Liver (tissue), 7 donors: ENCODE measurements at regions not wholly inside any gene's neighbourhood (a gene's known extent, or its start where the extent isn't known, plus 50 kb on each side); places are given as distances from the start of the nearest gene placed in this dataset.

Source experiments
- DNase-seq: peaks from one replicate; pipeline ENCODE4 v3.0.0-alpha.2; 2017; ENCODE audit warnings: low spot score
- H3K27ac ChIP-seq, 2 donors: one replicate each; pipeline ENCODE4 v1.7.0; 2013; ENCODE audit warnings: inconsistent platforms in 2 of 2, low read length in 2 of 2, control low read depth in 1 of 2, low read depth in 1 of 2, mild to moderate bottlenecking in 1 of 2
- H3K27me3 ChIP-seq, 4 donors: one replicate each; pipeline versions ENCODE4 v1.6.1 to v1.7.0; 2013; ENCODE audit warnings: low read length in 3 of 4, inconsistent platforms in 1 of 4, mild to moderate bottlenecking in 1 of 4, moderate library complexity in 1 of 4; ENCODE audit not compliant: control insufficient read depth in 4 of 4, insufficient read depth in 4 of 4
- H3K36me3 ChIP-seq, 4 donors: one replicate each; pipeline versions ENCODE4 v1.6.1 to v1.7.0; 2013; ENCODE audit warnings: low read length in 3 of 4, mild to moderate bottlenecking in 3 of 4, low read depth in 1 of 4, moderate library complexity in 1 of 4; ENCODE audit not compliant: control insufficient read depth in 4 of 4, insufficient read depth in 3 of 4
- H3K4me1 ChIP-seq, 4 donors: one replicate each; pipeline versions ENCODE4 v1.6.1 to v1.7.0; 2013; ENCODE audit warnings: low read length in 3 of 4, mild to moderate bottlenecking in 3 of 4, moderate library complexity in 1 of 4; ENCODE audit not compliant: control insufficient read depth in 4 of 4, insufficient read depth in 4 of 4
- H3K4me3 ChIP-seq, 3 donors: one replicate each; pipeline versions ENCODE4 v1.6.1 to v1.7.0; 2013; ENCODE audit warnings: low read length in 3 of 3, control low read depth in 1 of 3, low read depth in 1 of 3, mild to moderate bottlenecking in 1 of 3
- H3K9ac ChIP-seq, 2 donors: one replicate each; pipeline ENCODE4 v1.7.0; 2013; ENCODE audit warnings: low read length in 2 of 2, mild to moderate bottlenecking in 2 of 2, moderate library complexity in 2 of 2, control low read depth in 1 of 2, low read depth in 1 of 2
- H3K9me3 ChIP-seq, 4 donors: one replicate each; pipeline versions ENCODE4 v1.6.1 to v1.7.0; 2013; ENCODE audit warnings: low read length in 3 of 4; ENCODE audit not compliant: control insufficient read depth in 4 of 4
- ATF3 ChIP-seq: IDR thresholded peaks from 2 replicates; pipeline ENCODE4 v1.6.1; 2016; ENCODE audit warnings: antibody characterized with exemption
- CTCF ChIP-seq: fragments of 150-350 bp; IDR thresholded peaks from 2 replicates; pipeline ENCODE4 v1.5.1; 2017; ENCODE audit warnings: improper control_type of control experiment, low read depth, low read length; ENCODE audit not compliant: missing input control
- EGR1 ChIP-seq, 2 donors: IDR thresholded peaks; 2 replicates each; pipeline ENCODE4 v1.6.1; 2016 to 2018; ENCODE audit warnings: antibody characterized with exemption in 2 of 2, low read depth in 2 of 2
- FOXA1 ChIP-seq: IDR thresholded peaks from 2 replicates; pipeline ENCODE4 v1.6.1; 2016; ENCODE audit warnings: antibody characterized with exemption
- FOXA2 ChIP-seq: IDR thresholded peaks from 2 replicates; pipeline ENCODE4 v1.6.1; 2016; ENCODE audit warnings: antibody characterized with exemption
- GABPA ChIP-seq, 2 donors: IDR thresholded peaks in 1 of 2; conservative IDR thresholded peaks in 1 of 2; 2 replicates each; pipeline ENCODE4 v1.6.1; 2016; ENCODE audit warnings: antibody characterized with exemption in 2 of 2, mild to moderate bottlenecking in 1 of 2, moderate library complexity in 1 of 2
- HNF4A ChIP-seq, 2 donors: conservative IDR thresholded peaks; 2 replicates each; pipeline ENCODE4 v1.6.1; 2016; ENCODE audit warnings: antibody characterized with exemption in 2 of 2, mild to moderate bottlenecking in 2 of 2
- HNF4G ChIP-seq: IDR thresholded peaks from 2 replicates; pipeline ENCODE4 v1.6.1; 2016; ENCODE audit warnings: antibody characterized with exemption
- JUND ChIP-seq, 2 donors: IDR thresholded peaks; 2 replicates each; pipeline ENCODE4 v1.6.1; 2016; ENCODE audit warnings: antibody characterized with exemption in 2 of 2
- MAX ChIP-seq: IDR thresholded peaks from 2 replicates; pipeline ENCODE4 v1.6.1; 2016; ENCODE audit warnings: antibody characterized with exemption
- NR2F2 ChIP-seq: IDR thresholded peaks from 2 replicates; pipeline ENCODE4 v1.6.1; 2016; ENCODE audit warnings: antibody characterized with exemption
- RAD21 ChIP-seq, 2 donors: IDR thresholded peaks; 2 replicates each; pipeline ENCODE4 v1.6.1; 2016; ENCODE audit warnings: antibody characterized with exemption in 2 of 2, mild to moderate bottlenecking in 2 of 2
- REST ChIP-seq: IDR thresholded peaks from 2 replicates; pipeline ENCODE4 v1.6.1; 2016; ENCODE audit warnings: antibody characterized with exemption, mild to moderate bottlenecking
- RXRA ChIP-seq, 2 donors: IDR thresholded peaks; 2 replicates each; pipeline ENCODE4 v1.6.1; 2017 to 2018; ENCODE audit warnings: antibody characterized with exemption in 2 of 2, mild to moderate bottlenecking in 1 of 2
- SP1 ChIP-seq: IDR thresholded peaks from 2 replicates; pipeline ENCODE4 v1.6.1; 2018; ENCODE audit warnings: antibody characterized with exemption, mild to moderate bottlenecking
- YY1 ChIP-seq: IDR thresholded peaks from 2 replicates; pipeline ENCODE4 v1.6.1; 2016; ENCODE audit warnings: antibody characterized with exemption, mild to moderate bottlenecking
- ZBTB33 ChIP-seq: IDR thresholded peaks from 2 replicates; pipeline ENCODE4 v1.6.1; 2016; ENCODE audit warnings: antibody characterized with exemption
- donor health status: healthy.
- donor health status: healthy.
- donor health status: healthy.
- donor health status: healthy.

GRCh38 chr6:68007717-68008116 lies 627.4 kb upstream of the ADGRB3 start:
- H3K27ac ChIP-seq = no peak overlapping the region
- no peak overlapping the region for H3K4me3 ChIP-seq
- TF ChIP-seq NR2F2 (no peak), ATF3 (no peak), JUND (IDR thresholded peaks at IDR 0.05) (no peak), EGR1 (IDR thresholded peaks at IDR 0.05; ENCODE audit: low read depth in 2 of 2) (no peak), MAX (no peak), HNF4G (no peak), FOXA1 (no peak), ZBTB33 (no peak), YY1 (no peak), REST (no peak), SP1 (no peak), HNF4A (conservative IDR thresholded peaks at IDR 0.05) (no peak), GABPA (IDR thresholded peaks at IDR 0.05 in 1 of 2, conservative IDR thresholded peaks at IDR 0.05 in 1 of 2) (no peak), RAD21 (IDR thresholded peaks at IDR 0.05) (no peak), CTCF (no peak), FOXA2 (no peak), RXRA (IDR thresholded peaks at IDR 0.05) (no peak)
- H3K4me1 ChIP-seq = no peaks in the 10 kb centered on the region
- no peaks in the 10 kb centered on the region for H3K9me3 ChIP-seq
- no peak for DNase-seq
- no peak overlapping the region for H3K9ac ChIP-seq
- no peaks in the 10 kb centered on the region for H3K36me3 ChIP-seq
- no peaks in the 10 kb centered on the region for H3K27me3 ChIP-seq

GRCh38 chr6:67986694-67987232 lies 648.3 kb upstream of the ADGRB3 start:
- no peaks in the 10 kb centered on the region for H3K27me3 ChIP-seq
- DNase-seq = no peak
- no peak overlapping the region for H3K4me3 ChIP-seq
- H3K9me3 ChIP-seq = no peaks in the 10 kb centered on the region
- no peak overlapping the region for H3K9ac ChIP-seq
- H3K27ac ChIP-seq = no peak overlapping the region
- H3K4me1 ChIP-seq = no peaks in the 10 kb centered on the region
- H3K36me3 ChIP-seq = no peaks in the 10 kb centered on the region
- TF ChIP-seq ZBTB33 (no peak), HNF4A (conservative IDR thresholded peaks at IDR 0.05) (no peak), NR2F2 (no peak), MAX (no peak), FOXA2 (no peak), ATF3 (no peak), RAD21 (IDR thresholded peaks at IDR 0.05) (no peak), REST (no peak), RXRA (IDR thresholded peaks at IDR 0.05) (no peak), HNF4G (no peak)
